HFF-Myc (cell line): ENCODE measurements at regions not wholly inside any gene's neighbourhood (a gene's known extent, or its start where the extent isn't known, plus 50 kb on each side); places are given as distances from the start of the nearest gene placed in this dataset.

ENCODE experiments used
- DNase-seq: peaks from one replicate; pipeline ENCODE4 v3.0.0-alpha.2; 2011; ENCODE audit warnings: low read depth; ENCODE audit errors: extremely low read depth
- H3K4me3 ChIP-seq: replicated peaks from 2 replicates; pipeline ENCODE4 v1.5.1; 2011; ENCODE audit warnings: low read depth, mild to moderate bottlenecking, control low read depth, low read length
- TF ChIP-seq, protein P1 (sequence below): IDR thresholded peaks from 2 replicates; pipeline ENCODE4 v1.5.1; 2012; ENCODE audit warnings: mild to moderate bottlenecking, low read depth, low read length, control low read depth; ENCODE audit errors: missing control alignments

DNA sequence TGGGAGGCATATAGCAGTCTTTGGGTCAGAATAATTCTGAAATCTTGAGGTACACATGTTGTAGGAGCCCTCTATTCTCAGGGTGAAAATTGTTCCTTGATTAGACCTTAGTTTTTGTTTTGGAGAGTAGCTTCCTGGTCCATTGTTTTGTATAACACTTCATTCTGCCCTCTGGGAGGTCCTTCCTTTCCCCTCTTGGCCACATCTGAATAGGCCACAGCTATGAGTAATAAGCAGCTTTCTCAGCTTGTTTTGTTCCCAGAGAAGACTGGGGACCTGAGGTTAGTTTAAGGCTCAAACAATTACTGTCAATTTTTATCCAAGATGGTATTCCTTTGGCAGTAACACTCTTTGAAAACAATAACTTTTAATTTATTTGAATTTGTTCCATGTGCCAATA is 72.6 kb upstream of the NOL4 start:
- DNase-seq, result no peak
- TF ChIP-seq, protein P1, sequence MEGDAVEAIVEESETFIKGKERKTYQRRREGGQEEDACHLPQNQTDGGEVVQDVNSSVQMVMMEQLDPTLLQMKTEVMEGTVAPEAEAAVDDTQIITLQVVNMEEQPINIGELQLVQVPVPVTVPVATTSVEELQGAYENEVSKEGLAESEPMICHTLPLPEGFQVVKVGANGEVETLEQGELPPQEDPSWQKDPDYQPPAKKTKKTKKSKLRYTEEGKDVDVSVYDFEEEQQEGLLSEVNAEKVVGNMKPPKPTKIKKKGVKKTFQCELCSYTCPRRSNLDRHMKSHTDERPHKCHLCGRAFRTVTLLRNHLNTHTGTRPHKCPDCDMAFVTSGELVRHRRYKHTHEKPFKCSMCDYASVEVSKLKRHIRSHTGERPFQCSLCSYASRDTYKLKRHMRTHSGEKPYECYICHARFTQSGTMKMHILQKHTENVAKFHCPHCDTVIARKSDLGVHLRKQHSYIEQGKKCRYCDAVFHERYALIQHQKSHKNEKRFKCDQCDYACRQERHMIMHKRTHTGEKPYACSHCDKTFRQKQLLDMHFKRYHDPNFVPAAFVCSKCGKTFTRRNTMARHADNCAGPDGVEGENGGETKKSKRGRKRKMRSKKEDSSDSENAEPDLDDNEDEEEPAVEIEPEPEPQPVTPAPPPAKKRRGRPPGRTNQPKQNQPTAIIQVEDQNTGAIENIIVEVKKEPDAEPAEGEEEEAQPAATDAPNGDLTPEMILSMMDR, result no peak
- H3K4me3 ChIP-seq, result no peak overlapping the region

DNA sequence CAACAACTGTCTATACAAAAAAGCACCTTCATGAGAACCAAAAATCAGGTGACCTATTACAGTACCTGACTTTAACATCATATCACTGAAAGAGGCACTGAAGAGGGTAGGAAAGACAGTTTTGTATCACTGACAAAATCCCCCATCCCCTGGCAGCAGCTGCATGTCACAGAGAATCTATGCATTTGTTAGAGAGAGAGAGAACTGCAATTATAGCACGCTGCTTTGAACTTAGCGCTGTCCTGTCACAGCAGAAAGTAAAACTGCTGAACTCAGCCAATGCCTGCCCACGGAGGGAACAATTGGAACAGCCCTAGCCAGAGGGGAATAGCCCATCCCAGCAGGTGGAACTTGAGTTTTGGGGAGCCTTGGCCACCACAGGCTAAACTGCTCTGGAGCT is 75.1 kb upstream of the NOL4 start:
- TF ChIP-seq, protein P1, result no peak
- DNase-seq, result no peak
- no peak overlapping the region for H3K4me3 ChIP-seq

DNA sequence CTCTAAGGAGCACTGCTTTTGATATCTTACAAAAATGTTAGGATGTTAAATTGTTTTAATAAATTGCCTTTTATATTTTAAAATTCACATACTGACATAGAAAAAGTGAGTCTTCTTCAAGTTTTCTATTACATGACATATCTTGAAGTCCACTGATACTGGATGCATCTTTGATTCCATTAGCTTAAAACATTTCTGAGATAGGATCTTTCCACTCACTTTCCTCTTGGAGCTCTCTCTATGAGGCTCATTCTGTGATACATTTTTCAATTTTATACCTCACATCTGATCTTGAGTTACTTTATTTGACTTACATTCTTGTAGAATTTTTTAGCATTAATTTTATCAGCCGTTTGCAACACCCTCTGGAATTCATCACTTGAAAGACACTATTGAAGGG is 86.8 kb upstream of the NOL4 start:
- TF ChIP-seq, protein P1, result no peak
- DNase-seq, result no peak
- H3K4me3 ChIP-seq, result no peak overlapping the region

DNA sequence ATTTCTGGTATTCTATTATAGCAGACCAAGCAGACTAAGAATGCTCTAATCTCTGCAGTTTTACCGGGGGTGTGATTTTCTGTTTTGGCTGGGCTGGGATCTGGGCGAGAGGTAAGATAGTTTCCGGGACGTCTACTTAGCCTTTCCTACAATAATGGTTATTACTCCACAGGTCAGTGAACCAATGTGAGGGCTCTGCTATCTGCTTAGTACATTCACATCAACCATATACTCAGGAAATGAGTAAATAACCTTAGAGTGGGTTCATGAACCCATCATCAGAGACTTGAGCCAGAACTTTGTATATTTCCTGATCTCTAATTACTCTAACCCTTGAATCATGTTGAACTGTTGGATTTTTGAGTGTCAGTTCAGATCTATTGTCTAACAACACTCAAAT is 90.1 kb upstream of the NOL4 start:
- TF ChIP-seq, protein P1, result no peak
- DNase-seq, result no peak
- H3K4me3 ChIP-seq, result no peak overlapping the region

DNA sequence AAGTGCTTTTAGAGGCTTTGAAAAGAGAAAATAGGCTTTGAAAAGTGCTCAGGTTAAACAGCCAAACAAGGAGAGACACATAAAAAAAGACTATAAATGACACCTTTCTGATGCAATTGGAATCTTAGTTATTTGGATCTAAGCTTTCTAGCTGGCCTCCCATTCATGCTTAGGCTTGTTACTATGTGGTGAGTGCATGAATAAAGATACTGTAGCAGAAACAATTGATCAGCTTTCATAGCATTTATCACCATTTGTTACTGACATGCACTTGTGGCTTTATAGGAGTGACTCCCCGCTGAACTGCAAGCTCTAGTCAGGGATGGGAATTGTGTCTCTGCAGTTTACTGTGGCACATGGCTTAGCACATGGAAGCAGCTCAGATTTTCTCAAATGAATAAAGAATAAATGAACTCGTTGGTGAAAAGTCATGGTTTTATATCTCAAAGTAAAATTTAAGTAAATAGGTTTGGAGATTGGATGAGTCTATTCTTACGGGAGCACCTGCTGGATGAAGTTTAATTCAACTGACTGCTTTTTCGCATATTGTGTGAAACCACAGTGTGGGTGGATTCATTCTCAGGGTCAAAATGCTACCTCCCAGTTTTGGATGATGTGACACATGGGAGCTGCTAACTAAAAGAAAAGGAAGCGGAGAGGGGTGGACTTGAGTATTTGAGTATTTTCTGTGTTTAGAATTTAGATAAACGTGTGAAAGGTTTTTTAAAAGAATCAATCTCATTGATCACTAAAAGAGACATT is 91.1 kb upstream of the NOL4 start:
- TF ChIP-seq, protein P1, result no peak
- no peak for DNase-seq
- H3K4me3 ChIP-seq, result no peak overlapping the region

DNA sequence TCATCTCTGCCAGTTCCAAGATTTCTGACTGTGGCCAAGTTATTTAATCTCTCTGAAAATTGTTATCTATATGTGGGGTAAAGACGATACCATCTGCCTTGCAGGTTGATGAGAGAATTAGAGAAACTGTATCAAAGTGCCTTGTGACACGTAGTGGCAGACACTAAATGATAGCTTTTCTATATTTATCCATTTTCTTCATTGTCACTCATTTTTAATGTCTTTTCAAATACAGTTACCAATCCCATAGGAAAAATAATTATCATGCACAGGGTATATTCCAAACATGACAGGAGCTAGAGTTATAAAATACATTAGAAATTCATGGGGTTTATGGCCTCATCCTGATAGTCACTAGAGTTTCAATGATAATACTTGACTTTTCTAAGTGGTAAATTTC is 95.6 kb upstream of the NOL4 start:
- TF ChIP-seq, protein P1, result no peak
- no peak for DNase-seq
- no peak overlapping the region for H3K4me3 ChIP-seq

DNA sequence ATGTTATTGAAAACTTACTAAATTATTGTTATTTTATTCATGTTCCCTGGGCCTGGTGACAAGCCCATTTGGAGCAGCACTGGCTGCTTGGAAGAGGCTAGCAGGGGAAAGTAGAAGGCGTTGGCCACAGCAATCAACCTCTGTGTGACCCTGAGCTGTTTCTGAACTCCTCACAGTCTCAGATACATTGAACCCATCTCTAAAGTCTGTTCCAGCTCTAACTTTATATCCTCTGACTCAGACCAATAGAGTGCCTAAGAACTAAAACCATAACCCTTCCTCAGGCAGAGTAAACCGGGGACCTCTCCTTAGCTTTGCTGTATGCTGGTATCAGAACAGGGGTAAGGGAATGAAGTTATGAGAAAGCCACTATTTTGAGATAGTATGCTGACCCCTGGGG is 96.4 kb upstream of the NOL4 start:
- TF ChIP-seq, protein P1, result no peak
- no peak overlapping the region for H3K4me3 ChIP-seq
- DNase-seq, result no peak
